WERI-Rb-1 (cell line): ENCODE measurements at regions not wholly inside any gene's neighbourhood (a gene's known extent, or its start where the extent isn't known, plus 50 kb on each side); places are given as distances from the start of the nearest gene placed in this dataset.

Experiments
- DNase-seq: peaks from one replicate; pipeline ENCODE4 v3.0.0-alpha.2; 2020
- H3K27ac ChIP-seq: fragments of 250-450 bp; sonication (Bioruptor Pico); 2 replicates; pipeline ENCODE4 v1.5.1; 2020; ENCODE audit warnings: mild to moderate bottlenecking, moderate library complexity
- H3K27me3 ChIP-seq: fragments of 250-450 bp; sonication (Bioruptor Pico); 2 replicates; pipeline ENCODE4 v1.5.1; 2021; ENCODE audit warnings: mild to moderate bottlenecking, low read depth, moderate library complexity; ENCODE audit not compliant: insufficient read depth, severe bottlenecking
- H3K36me3 ChIP-seq: fragments of 250-450 bp; sonication (Bioruptor Pico); 2 replicates; pipeline ENCODE4 v1.5.1; 2020; ENCODE audit warnings: mild to moderate bottlenecking, moderate library complexity
- H3K4me3 ChIP-seq: 2 replicates; pipeline ENCODE4 v1.5.1; 2011; ENCODE audit warnings: low read depth, mild to moderate bottlenecking, control low read depth, low read length
- H3K9me3 ChIP-seq: fragments of 250-450 bp; sonication (Bioruptor Pico); 2 replicates; pipeline ENCODE4 v1.5.1; 2021; ENCODE audit warnings: mild to moderate bottlenecking, moderate library complexity; ENCODE audit not compliant: severe bottlenecking
- CTCF ChIP-seq: IDR thresholded peaks from 2 replicates; pipeline ENCODE4 v1.5.1; 2011; ENCODE audit warnings: low read depth, mild to moderate bottlenecking, control low read depth, inconsistent platforms, low read length

- no peak for TF ChIP-seq CTCF
- no peak overlapping the region for H3K27ac ChIP-seq
- H3K36me3 ChIP-seq: no peaks in the 10 kb centered on the region
- H3K9me3 ChIP-seq: no peaks in the 10 kb centered on the region
- H3K27me3 ChIP-seq: no peaks in the 10 kb centered on the region
- no peak overlapping the region for H3K4me3 ChIP-seq
- no peak for DNase-seq
Observed at GRCh38 chr11:128407962-128408361, 179.4 kb downstream of the ETS1 start.

DNA sequence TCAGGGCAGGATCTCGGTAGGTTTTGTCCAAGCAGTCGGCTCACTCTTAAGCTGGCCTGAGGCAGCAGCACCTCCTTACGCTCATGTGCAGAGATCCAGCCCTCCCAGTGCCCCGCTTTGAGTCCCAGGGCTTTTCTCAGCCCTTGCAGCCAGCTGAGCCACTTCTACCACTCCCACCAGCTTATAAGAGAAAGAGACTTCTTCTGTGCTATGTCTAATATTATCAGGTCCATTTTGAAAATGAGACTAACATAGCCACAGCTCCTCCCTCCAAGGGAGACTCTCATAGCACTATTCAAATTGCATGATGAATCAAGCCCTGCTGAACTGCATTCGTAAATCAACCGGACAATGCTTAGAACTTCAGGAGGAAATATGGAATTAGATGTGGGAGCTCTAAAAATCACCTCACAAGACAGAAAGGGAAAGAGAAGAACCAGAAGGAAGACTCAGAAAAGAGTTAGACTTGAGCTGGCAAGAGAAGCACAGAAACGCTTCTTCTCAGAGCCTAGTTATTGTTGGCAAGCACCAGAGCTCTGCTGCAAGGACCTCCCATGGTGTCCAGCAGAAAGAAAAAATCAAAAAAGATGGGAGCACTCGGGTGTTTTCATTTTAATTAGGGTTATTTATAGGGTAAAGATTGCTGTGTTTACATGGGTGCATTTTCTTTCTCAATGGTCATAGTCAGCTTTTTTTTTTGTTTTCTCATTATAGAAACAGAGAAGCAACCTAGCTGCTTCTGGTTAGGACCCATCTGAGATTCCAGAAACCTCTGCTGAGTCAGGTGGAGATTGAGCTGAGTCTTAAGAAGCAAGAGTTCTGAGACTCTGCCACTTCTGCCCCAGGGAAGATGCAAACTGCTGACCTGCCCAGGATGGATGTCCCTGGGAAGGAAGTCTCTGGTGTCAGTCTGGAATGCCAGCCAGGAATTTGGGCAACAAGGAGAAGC lies 181.4 kb downstream of the ETS1 start:
- Histone ChIP-seq H3K27ac (no peak overlapping the region), H3K36me3 (no peaks in the 10 kb centered on the region), H3K9me3 (no peaks in the 10 kb centered on the region), H3K4me3 (no peak overlapping the region), H3K27me3 (no peaks in the 10 kb centered on the region)
- DNase-seq: no peak
- no peak for TF ChIP-seq CTCF

- H3K4me3 ChIP-seq: no peak overlapping the region
- H3K27ac ChIP-seq: no peak overlapping the region
- H3K9me3 ChIP-seq: no peaks in the 10 kb centered on the region
Observed at GRCh38 chr11:128405112-128405511, 182.2 kb downstream of the ETS1 start.

GRCh38 chr11:128404437-128404836 lies 182.9 kb downstream of the ETS1 start:
- Histone ChIP-seq H3K27me3 (no peaks in the 10 kb centered on the region), H3K9me3 (no peaks in the 10 kb centered on the region), H3K27ac (no peak overlapping the region), H3K36me3 (no peaks in the 10 kb centered on the region), H3K4me3 (no peak overlapping the region)
- DNase-seq: no peak
- no peak for TF ChIP-seq CTCF

More at GRCh38 chr11:128405112-128405511, 182.2 kb downstream of the ETS1 start:
- TF ChIP-seq CTCF: no peak
- no peak for DNase-seq
- no peaks in the 10 kb centered on the region for H3K27me3 ChIP-seq
- H3K36me3 ChIP-seq: no peaks in the 10 kb centered on the region

DNA sequence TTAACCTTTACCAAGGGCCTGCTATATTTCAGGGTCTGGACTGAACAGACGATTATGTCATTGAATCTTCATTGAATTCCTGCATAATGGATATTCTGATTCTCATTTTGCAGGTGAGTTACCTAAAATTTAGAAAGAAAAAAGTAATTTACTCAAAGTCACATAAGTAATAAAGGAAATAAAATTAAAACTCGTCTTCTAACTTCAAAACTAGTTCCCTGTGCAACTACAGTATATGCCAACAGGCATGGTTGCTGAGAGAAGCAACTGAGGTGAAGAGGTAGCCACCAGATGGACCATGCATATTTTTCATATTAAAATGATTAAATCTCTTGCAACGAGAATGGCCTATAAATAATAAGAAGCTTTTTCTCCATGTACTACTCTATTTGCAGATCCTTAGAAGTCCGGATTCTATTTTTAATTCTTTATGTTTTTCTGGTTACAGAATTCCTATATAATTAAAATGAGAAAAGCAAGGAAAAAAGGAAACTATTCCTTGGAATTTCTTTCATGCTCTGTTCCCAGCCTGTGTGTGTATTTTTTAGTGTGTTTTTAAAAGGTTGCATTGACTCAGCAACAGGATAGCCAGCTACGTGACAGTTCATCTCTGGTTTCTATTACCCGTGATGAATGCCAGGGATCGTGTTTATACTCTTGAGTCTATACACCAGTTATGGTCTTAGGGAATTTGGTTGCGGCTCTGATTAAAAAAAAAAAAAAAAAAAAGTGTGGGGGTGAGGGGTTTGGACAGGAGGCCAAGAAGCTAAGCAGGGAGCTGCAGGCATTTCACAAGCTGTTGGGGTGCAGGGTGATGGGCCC lies 186.8 kb downstream of the ETS1 start:
- no peaks in the 10 kb centered on the region for H3K27me3 ChIP-seq
- DNase-seq: no peak
- TF ChIP-seq CTCF: no peak
- no peak overlapping the region for H3K4me3 ChIP-seq
- H3K9me3 ChIP-seq: no peaks in the 10 kb centered on the region
- no peak overlapping the region for H3K27ac ChIP-seq
- no peaks in the 10 kb centered on the region for H3K36me3 ChIP-seq
